ENCODE measurements at regions not wholly inside any gene's neighbourhood (a gene's known extent, or its start where the extent isn't known, plus 50 kb on each side); places are given as distances from the start of the nearest gene placed in this dataset.

- POLR2A ChIA-PET = no interaction called here
- Histone ChIP-seq H3K4me1 (replicated peaks in 1 of 2; ENCODE audit: control insufficient read depth in 2 of 2, insufficient read depth in 2 of 2, low read length in 2 of 2) (no peaks in the 10 kb centered on the region), H3K9me1 (ENCODE audit: control insufficient read depth, insufficient read depth, low read length) (no peaks in the 10 kb centered on the region), H3K27ac (ENCODE audit: extremely low read depth, low read depth, low read length) (no peak overlapping the region), H3K9me3 (replicated peaks; ENCODE audit: control insufficient read depth, insufficient read depth, low read depth, low read length) (no peaks in the 10 kb centered on the region), H2AFZ (ENCODE audit: low read depth, low read length) (no peak overlapping the region), H3K79me2 (ENCODE audit: control insufficient read depth, insufficient read depth, low read length) (no peaks in the 10 kb centered on the region), H4K20me1 (replicated peaks; ENCODE audit: control insufficient read depth, insufficient read depth, low read length) (no peaks in the 10 kb centered on the region), H3K4me3 (no peak overlapping the region), H3K36me3 (ENCODE audit: control insufficient read depth, insufficient read depth, low read length) (no peaks in the 10 kb centered on the region), H3K9ac (ENCODE audit: insufficient read depth in 1 of 2, low read depth in 2 of 2, low read length in 2 of 2) (no peak overlapping the region), H3K4me2 (ENCODE audit: insufficient read depth, low read length) (no peak overlapping the region), H3K27me3 (ENCODE audit: control insufficient read depth in 2 of 2, insufficient read depth in 2 of 2, low read length in 2 of 2) (no peaks in the 10 kb centered on the region)
- BruUV-seq (replicated peaks) = no TSS peak
- intact Hi-C loops (cut with micrococcal nuclease) (no loop called here), in situ Hi-C loops (cut with MboI) (no loop called here)
- CTCF ChIA-PET (ENCODE audit: low intra/inter-chr PET ratio) = no interaction called here
- 0% methylated on average over 2 of the region's 2 CpGs for WGBS (ENCODE audit: insufficient coverage, low coverage, missing lambda C conversion rate)
- no peak for FAIRE-seq
- DNase-seq (ENCODE audit: extremely low read depth in 1 of 4, low spot score in 3 of 4) = no peak
- TF ChIP-seq SP1 (CRISPR knock-in tag; IDR thresholded peaks at IDR 0.05) (no peak), KLF16 (IDR thresholded peaks at IDR 0.05) (no peak), RBM34 (IDR thresholded peaks at IDR 0.05; ENCODE audit: borderline replicate concordance, insufficient read depth, low read length) (no peak), ZFP91 (CRISPR knock-in tag; IDR thresholded peaks at IDR 0.05) (no peak), NRF1 (conservative IDR thresholded peaks at IDR 0.05 in 1 of 2, IDR thresholded peaks at IDR 0.05 in 1 of 2) (no peak), ARID2 (IDR thresholded peaks at IDR 0.05) (no peak), SFPQ (IDR thresholded peaks at IDR 0.05; ENCODE audit: low read depth, low read length) (no peak), HNRNPH1 (optimal IDR thresholded peaks at IDR 0.05; ENCODE audit: low read depth, low read length) (no peak)
- ATAC-seq = no peak
Measured at GRCh38 chr5:144710637-144711036, 540.0 kb downstream of the KCTD16 start.

All from K562 (cell line).